ENCODE measurements at regions not wholly inside any gene's neighbourhood (a gene's known extent, or its start where the extent isn't known, plus 50 kb on each side); places are given as distances from the start of the nearest gene placed in this dataset.

DNA sequence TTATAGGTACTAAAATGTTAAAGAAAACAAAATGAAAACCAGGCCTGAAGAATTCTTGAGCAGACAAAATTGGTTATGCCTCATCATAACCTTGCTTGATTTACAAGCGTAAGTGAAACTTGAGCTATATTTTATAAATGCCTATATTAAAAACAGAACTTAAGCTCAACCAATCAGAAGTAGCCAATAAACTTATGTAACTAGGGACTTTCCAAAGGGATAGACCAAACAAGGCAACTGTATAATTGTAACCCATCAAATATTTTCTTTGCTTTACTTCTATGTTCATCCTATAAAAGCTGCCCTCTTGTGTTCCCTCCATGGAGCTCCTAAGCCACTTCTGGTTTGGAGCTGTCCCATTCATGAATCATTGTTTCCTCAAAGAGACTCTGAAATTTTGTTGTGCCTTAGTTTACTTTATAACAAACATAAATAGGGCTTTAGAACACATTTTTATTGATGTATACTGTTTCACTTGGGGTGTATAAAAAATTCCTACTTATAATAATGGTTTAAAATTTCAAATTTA lies 101.6 kb upstream of the CARMIL1 start (continued):
- TF ChIP-seq EHMT2 (IDR thresholded peaks at IDR 0.05; ENCODE audit: low read depth) (no peak), RARB (CRISPR knock-in tag; IDR thresholded peaks at IDR 0.05) (no peak), ZNF302 (CRISPR knock-in tag; IDR thresholded peaks at IDR 0.05) (no peak), RFX5 (IDR thresholded peaks at IDR 0.05) (no peak), CBX8 (IDR thresholded peaks at IDR 0.05) (no peak), HEYL (CRISPR knock-in tag; IDR thresholded peaks at IDR 0.05) (no peak)

DNA sequence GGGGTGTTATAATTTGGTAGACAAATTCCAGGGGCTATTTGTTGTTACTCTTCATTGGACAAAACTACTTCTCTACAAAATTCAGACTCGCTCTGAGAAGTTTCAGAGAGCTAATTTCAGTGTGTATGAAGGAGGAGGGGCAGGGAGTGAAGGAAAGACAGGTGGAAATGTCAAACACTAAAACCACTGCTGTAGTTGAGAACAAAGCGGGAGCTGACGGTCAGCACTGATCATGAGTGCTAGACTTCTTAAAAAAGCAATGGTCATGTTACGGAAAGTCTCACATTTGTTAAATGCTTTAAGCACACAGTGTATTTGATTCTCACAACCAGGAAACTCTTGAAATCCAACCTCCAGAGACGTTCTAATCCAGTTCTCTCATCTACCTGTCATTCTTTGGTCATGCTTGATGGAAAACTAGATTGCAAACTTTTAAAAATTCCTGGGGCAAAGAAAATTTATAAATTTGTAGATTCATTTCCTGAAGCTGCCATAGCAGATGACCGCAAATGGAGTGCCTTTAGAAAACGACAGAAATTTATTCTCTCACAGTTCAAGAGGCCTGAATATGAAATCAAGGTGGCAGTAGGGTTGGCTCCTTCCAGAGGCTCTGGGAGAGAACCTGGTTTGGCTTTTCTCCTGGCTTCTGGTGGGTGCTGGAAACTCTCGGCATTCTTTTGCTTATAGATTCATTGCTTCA lies 100.7 kb upstream of the CARMIL1 start:
- FAIRE-seq: no peak
- TF ChIP-seq JUNB (IDR thresholded peaks at IDR 0.05): no peak
- no peak for TF ChIP-seq HOXA7 (CRISPR knock-in tag; IDR thresholded peaks at IDR 0.05)
- TF ChIP-seq TFCP2L1 (CRISPR knock-in tag; IDR thresholded peaks at IDR 0.05): no peak
- no peak for TF ChIP-seq ZFP36 (IDR thresholded peaks at IDR 0.05; ENCODE audit: borderline replicate concordance, partially characterized antibody)
- TF ChIP-seq RFX5 (IDR thresholded peaks at IDR 0.05): no peak
- TF ChIP-seq, protein P1, sequence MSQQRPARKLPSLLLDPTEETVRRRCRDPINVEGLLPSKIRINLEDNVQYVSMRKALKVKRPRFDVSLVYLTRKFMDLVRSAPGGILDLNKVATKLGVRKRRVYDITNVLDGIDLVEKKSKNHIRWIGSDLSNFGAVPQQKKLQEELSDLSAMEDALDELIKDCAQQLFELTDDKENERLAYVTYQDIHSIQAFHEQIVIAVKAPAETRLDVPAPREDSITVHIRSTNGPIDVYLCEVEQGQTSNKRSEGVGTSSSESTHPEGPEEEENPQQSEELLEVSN (IDR thresholded peaks at IDR 0.05; ENCODE audit: borderline replicate concordance, low read depth): no peak
- no peak for TF ChIP-seq CHD4 (IDR thresholded peaks at IDR 0.05; ENCODE audit: borderline replicate concordance)
- no peak for TF ChIP-seq SMC3 (IDR thresholded peaks at IDR 0.05)
- TF ChIP-seq FOXS1 (CRISPR knock-in tag; IDR thresholded peaks at IDR 0.05): no peak
- no peak for TF ChIP-seq TP53 (CRISPR knock-in tag; IDR thresholded peaks at IDR 0.05)
- 72% methylated on average over 8 of the region's 8 CpGs for WGBS (ENCODE audit: missing lambda C conversion rate)
- Histone ChIP-seq H3K27ac (no peak overlapping the region), H3K4me1 (peaks cover 25% of the 10 kb centered on the region), H3K4me3 (no peak overlapping the region), H3K9me3 (no peaks in the 10 kb centered on the region), H3K4me2 (no peak overlapping the region)
- no peak for ATAC-seq
- POLR2A ChIA-PET: no interaction called here
- CTCF ChIA-PET: no interaction called here
- DNase-seq (ENCODE audit: low read depth in 1 of 2, low spot score in 1 of 2): no peak

DNA sequence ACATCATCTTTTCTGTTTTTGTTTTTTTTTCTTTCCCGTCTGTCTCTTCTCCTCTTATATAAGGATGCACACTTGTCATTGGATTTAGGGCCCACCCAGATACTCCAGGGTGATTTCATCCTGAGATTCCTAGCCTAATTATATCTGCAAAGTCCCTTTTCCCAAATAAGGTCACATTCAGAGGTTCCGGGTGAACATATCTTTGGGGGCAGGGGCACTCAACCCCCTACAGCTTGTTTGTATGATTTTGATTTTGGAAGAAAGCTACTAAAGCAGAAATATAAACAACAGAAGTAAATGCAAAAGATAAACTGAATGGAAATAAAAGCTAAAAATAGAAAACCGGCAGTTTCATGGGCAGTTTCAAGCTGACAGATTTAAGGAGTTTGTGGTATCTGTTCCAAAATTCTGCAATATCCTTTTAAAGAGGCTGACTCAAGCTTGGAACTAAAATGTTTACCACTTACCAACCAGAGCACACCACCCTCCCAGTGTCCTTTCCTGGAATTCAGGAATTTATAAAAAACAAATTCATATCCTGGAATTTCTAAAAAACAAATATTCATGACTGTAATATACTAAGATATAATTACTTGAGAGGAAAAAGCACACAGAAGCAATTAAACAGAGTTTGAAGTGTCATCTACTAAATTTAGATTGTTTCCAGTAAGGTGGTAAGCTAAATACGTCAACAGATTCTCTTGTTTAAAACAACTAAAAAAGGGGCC lies 100.0 kb upstream of the CARMIL1 start:
- no peak for FAIRE-seq
- no peak for ATAC-seq
- Histone ChIP-seq H3K4me3 (no peak overlapping the region), H3K4me2 (no peak overlapping the region), H3K9me3 (no peaks in the 10 kb centered on the region), H3K27ac (no peak overlapping the region), H3K4me1 (peaks cover 18% of the 10 kb centered on the region)
- ChIA-PET CTCF (interaction anchor here (1.0 kb wide), 1 partner anchor 377 kb away, joined by 3 read pairs; no protein-coding TSS in a partner anchor), POLR2A (no interaction called here)
- TF ChIP-seq CBX8 (IDR thresholded peaks at IDR 0.05) (no peak), CEBPB (IDR thresholded peaks at IDR 0.05) (no peak), GATA3 (IDR thresholded peaks at IDR 0.05; ENCODE audit: borderline replicate concordance) (no peak), NFE2L2 (conservative IDR thresholded peaks at IDR 0.05; ENCODE audit: low read length) (no peak), FOSL2 (IDR thresholded peaks at IDR 0.05) (no peak), FOSL2 (CRISPR knock-in tag; IDR thresholded peaks at IDR 0.05) (no peak), FOSB (CRISPR knock-in tag; IDR thresholded peaks at IDR 0.05) (no peak), ESRRA (IDR thresholded peaks at IDR 0.05; ENCODE audit: borderline replicate concordance, low read length) (no peak), NPAS2 (CRISPR knock-in tag; IDR thresholded peaks at IDR 0.05; ENCODE audit: borderline replicate concordance) (no peak), CHD2 (IDR thresholded peaks at IDR 0.05; ENCODE audit: low read length, partially characterized antibody) (no peak), POLR2A (IDR thresholded peaks at IDR 0.05; ENCODE audit: low read length) (no peak), ZFP36 (IDR thresholded peaks at IDR 0.05; ENCODE audit: borderline replicate concordance, partially characterized antibody) (no peak), RARB (CRISPR knock-in tag; IDR thresholded peaks at IDR 0.05) (no peak), HDAC2 (IDR thresholded peaks at IDR 0.05) (no peak), MYC (IDR thresholded peaks at IDR 0.05; ENCODE audit: borderline replicate concordance, low read length) (no peak), HEYL (CRISPR knock-in tag; IDR thresholded peaks at IDR 0.05) (no peak)
- TF ChIP-seq, protein P2, sequence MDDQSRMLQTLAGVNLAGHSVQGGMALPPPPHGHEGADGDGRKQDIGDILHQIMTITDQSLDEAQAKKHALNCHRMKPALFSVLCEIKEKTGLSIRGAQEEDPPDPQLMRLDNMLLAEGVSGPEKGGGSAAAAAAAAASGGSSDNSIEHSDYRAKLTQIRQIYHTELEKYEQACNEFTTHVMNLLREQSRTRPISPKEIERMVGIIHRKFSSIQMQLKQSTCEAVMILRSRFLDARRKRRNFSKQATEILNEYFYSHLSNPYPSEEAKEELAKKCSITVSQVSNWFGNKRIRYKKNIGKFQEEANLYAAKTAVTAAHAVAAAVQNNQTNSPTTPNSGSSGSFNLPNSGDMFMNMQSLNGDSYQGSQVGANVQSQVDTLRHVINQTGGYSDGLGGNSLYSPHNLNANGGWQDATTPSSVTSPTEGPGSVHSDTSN (IDR thresholded peaks at IDR 0.05): no peak
- TF ChIP-seq, protein P3, sequence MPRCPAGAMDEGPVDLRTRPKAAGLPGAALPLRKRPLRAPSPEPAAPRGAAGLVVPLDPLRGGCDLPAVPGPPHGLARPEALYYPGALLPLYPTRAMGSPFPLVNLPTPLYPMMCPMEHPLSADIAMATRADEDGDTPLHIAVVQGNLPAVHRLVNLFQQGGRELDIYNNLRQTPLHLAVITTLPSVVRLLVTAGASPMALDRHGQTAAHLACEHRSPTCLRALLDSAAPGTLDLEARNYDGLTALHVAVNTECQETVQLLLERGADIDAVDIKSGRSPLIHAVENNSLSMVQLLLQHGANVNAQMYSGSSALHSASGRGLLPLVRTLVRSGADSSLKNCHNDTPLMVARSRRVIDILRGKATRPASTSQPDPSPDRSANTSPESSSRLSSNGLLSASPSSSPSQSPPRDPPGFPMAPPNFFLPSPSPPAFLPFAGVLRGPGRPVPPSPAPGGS (IDR thresholded peaks at IDR 0.05): no peak
- TF ChIP-seq, protein P1 (IDR thresholded peaks at IDR 0.05; ENCODE audit: borderline replicate concordance, low read depth): no peak
- TF ChIP-seq, protein P4, sequence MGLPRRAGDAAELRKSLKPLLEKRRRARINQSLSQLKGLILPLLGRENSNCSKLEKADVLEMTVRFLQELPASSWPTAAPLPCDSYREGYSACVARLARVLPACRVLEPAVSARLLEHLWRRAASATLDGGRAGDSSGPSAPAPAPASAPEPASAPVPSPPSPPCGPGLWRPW (IDR thresholded peaks at IDR 0.05): no peak
- DNase-seq (ENCODE audit: low read depth in 1 of 2, low spot score in 1 of 2): no peak
- WGBS (ENCODE audit: missing lambda C conversion rate): 67% methylated on average over 4 of the region's 4 CpGs
